CD14-positive monocyte (primary cell): ENCODE measurements at regions not wholly inside any gene's neighbourhood (a gene's known extent, or its start where the extent isn't known, plus 50 kb on each side); places are given as distances from the start of the nearest gene placed in this dataset.
A peak's percentile ranks its signal among the peaks of the same experiment; 100 is the strongest.

Experiments
- DNase-seq, 3 donors: peaks; one replicate each; pipeline ENCODE4 v3.0.0-alpha.2; 2011 to 2022
- H2AFZ ChIP-seq: 2 replicates; pipeline ENCODE4 v1.6.0; 2012; ENCODE audit warnings: mild to moderate bottlenecking, low read depth, low read length, inconsistent platforms; ENCODE audit not compliant: insufficient read depth, poor library complexity, severe bottlenecking
- H3K27ac ChIP-seq, 2 donors: 1 replicate in 1 of 2; 2 replicates in 1 of 2; pipeline ENCODE4 v1.5.1; 2012 to 2013; ENCODE audit warnings: low read length in 2 of 2, control low read depth in 1 of 2, inconsistent platforms in 1 of 2, low read depth in 1 of 2, mild to moderate bottlenecking in 1 of 2
- H3K27me3 ChIP-seq, 2 donors: one replicate each; pipeline versions ENCODE4 v1.6.0 to v1.6.1; 2011 to 2013; ENCODE audit warnings: low read length in 2 of 2; ENCODE audit not compliant: control insufficient read depth in 2 of 2, insufficient read depth in 2 of 2
- H3K36me3 ChIP-seq, 2 donors: replicated peaks in 1 of 2; 1 replicate in 1 of 2; 2 replicates in 1 of 2; pipeline versions ENCODE4 v1.5.1 to v1.6.1; 2012 to 2013; ENCODE audit warnings: low read length in 2 of 2, control low read depth in 1 of 2, inconsistent platforms in 1 of 2, mild to moderate bottlenecking in 1 of 2; ENCODE audit not compliant: insufficient read depth in 2 of 2, control insufficient read depth in 1 of 2
- H3K4me1 ChIP-seq, 2 donors: 1 replicate in 1 of 2; 2 replicates in 1 of 2; pipeline versions ENCODE4 v1.5.1 to v1.6.1; 2012 to 2013; ENCODE audit warnings: low read length in 2 of 2, control low read depth in 1 of 2, inconsistent platforms in 1 of 2, mild to moderate bottlenecking in 1 of 2, moderate library complexity in 1 of 2; ENCODE audit not compliant: insufficient read depth in 2 of 2, control insufficient read depth in 1 of 2
- H3K4me2 ChIP-seq: replicated peaks from 2 replicates; pipeline ENCODE3; 2012; ENCODE audit warnings: low read length, moderate library complexity, mild to moderate bottlenecking; ENCODE audit not compliant: poor library complexity, severe bottlenecking; ENCODE audit errors: extremely low read depth
- H3K4me3 ChIP-seq, 3 experiments: fragments of 200-600 bp in 1 of 3; sonication (generic) in 1 of 3; replicated peaks in 1 of 3; 1 replicate in 2 of 3; 2 replicates in 1 of 3; pipeline ENCODE4 v1.5.1; 2011 to 2013; ENCODE audit warnings: low read length in 3 of 3, mild to moderate bottlenecking in 3 of 3, control low read depth in 2 of 3, low read depth in 2 of 3, inconsistent platforms in 1 of 3, moderate library complexity in 1 of 3
- H3K79me2 ChIP-seq: 2 replicates; pipeline ENCODE4 v1.6.0; 2012; ENCODE audit warnings: mild to moderate bottlenecking, control low read depth, inconsistent platforms, low read length, moderate library complexity; ENCODE audit not compliant: insufficient read depth
- H3K9ac ChIP-seq: 2 replicates; pipeline ENCODE4 v1.6.0; 2017; ENCODE audit warnings: low read length, mild to moderate bottlenecking; ENCODE audit not compliant: insufficient read depth, poor library complexity, severe bottlenecking
- H3K9me3 ChIP-seq, 2 donors: replicated peaks in 1 of 2; 1 replicate in 1 of 2; 2 replicates in 1 of 2; pipeline versions ENCODE4 v1.5.1 to v1.6.1; 2012 to 2013; ENCODE audit warnings: low read length in 2 of 2, control low read depth in 1 of 2; ENCODE audit not compliant: control insufficient read depth in 1 of 2, insufficient read depth in 1 of 2
- H4K20me1 ChIP-seq: 2 replicates; pipeline ENCODE4 v1.6.0; 2012; ENCODE audit warnings: mild to moderate bottlenecking, low read length, control low read depth, moderate library complexity; ENCODE audit not compliant: insufficient read depth
- H3K27ac Mint-ChIP-seq, 7 donors: one replicate each; pipeline ENCODE4 v1.8.0; 2020; ENCODE audit warnings: mild to moderate bottlenecking in 7 of 7, mixed read lengths in 7 of 7, moderate library complexity in 6 of 7, inconsistent platforms in 2 of 7
- H3K27me3 Mint-ChIP-seq, 3 donors: one replicate each; pipeline ENCODE4 v1.8.0; 2021 to 2022; ENCODE audit warnings: low read depth in 3 of 3, mild to moderate bottlenecking in 3 of 3, mixed read lengths in 3 of 3, moderate library complexity in 3 of 3, inconsistent platforms in 1 of 3
- H3K36me3 Mint-ChIP-seq, 2 donors: one replicate each; pipeline ENCODE4 v1.8.0; 2020; ENCODE audit warnings: mixed read lengths in 2 of 2, inconsistent platforms in 1 of 2, mild to moderate bottlenecking in 1 of 2
- H3K4me1 Mint-ChIP-seq: one replicate; pipeline ENCODE4 v1.8.0; 2020; ENCODE audit warnings: mild to moderate bottlenecking, mixed read lengths
- H3K4me3 Mint-ChIP-seq, 2 donors: one replicate each; pipeline ENCODE4 v1.8.0; 2020; ENCODE audit warnings: mild to moderate bottlenecking in 2 of 2, mixed read lengths in 2 of 2, moderate library complexity in 1 of 2
- H3K9me3 Mint-ChIP-seq, 7 donors: one replicate each; pipeline ENCODE4 v1.8.0; 2020 to 2022; ENCODE audit warnings: mixed read lengths in 7 of 7, mild to moderate bottlenecking in 6 of 7, moderate library complexity in 6 of 7, inconsistent platforms in 2 of 7
- CTCF ChIP-seq: fragments of 200-600 bp; IDR thresholded peaks from one replicate; pipeline ENCODE4 v1.8.0; 2022; ENCODE audit warnings: antibody characterized with exemption, mild to moderate bottlenecking
- WGBS: methylation state at CpG from one replicate; pipeline ENCODE4 v1.1.5; 2013; ENCODE audit warnings: missing lambda C conversion rate; ENCODE audit not compliant: insufficient coverage; 5-methylcytosine and 5-hydroxymethylcytosine counted together
- intact Hi-C, 2 donors: fragments of 100-400 bp; cut with micrococcal nuclease; formaldehyde crosslinking; loops; one replicate each; pipeline versions ENCODE4 v1.15.0 to v1.15.1; 2023

GRCh38 chr16:86635926-86636325 lies 57.6 kb downstream of the FOXL1 start:
- no peaks in the 10 kb centered on the region for H3K4me1 ChIP-seq
- Mint-ChIP-seq H3K4me1 (peaks cover 3% of the 10 kb centered on the region), H3K36me3 (no peaks in the 10 kb centered on the region), H3K27me3 (peaks cover 3 to 9% (median 8%) of the 10 kb centered on the region in 3 donors), H3K27ac (peak overlapping the region in 1 of 7 donors; percentile 57), H3K4me3 (no peak overlapping the region), H3K9me3 (no peaks in the 10 kb centered on the region)
- TF ChIP-seq CTCF, result no peak
- no peak overlapping the region for H2AFZ ChIP-seq
- H3K9me3 ChIP-seq, result no peaks in the 10 kb centered on the region
- no peak for DNase-seq
- no peaks in the 10 kb centered on the region for H4K20me1 ChIP-seq
- H3K27ac ChIP-seq, result no peak overlapping the region
- WGBS, result 93% methylated on average over 5 of the region's 12 CpGs
- H3K36me3 ChIP-seq, result no peaks in the 10 kb centered on the region
- intact Hi-C loops, result no loop called here
- H3K4me2 ChIP-seq, result no peak overlapping the region
- no peaks in the 10 kb centered on the region for H3K27me3 ChIP-seq
- no peak overlapping the region for H3K4me3 ChIP-seq
- no peaks in the 10 kb centered on the region for H3K79me2 ChIP-seq
- no peak overlapping the region for H3K9ac ChIP-seq

GRCh38 chr16:86637744-86638143 lies 59.4 kb downstream of the FOXL1 start:
- Histone ChIP-seq H3K9me3 (peaks cover 0 to 3% of the 10 kb centered on the region in 2 donors), H3K27ac (no peak overlapping the region), H3K9ac (no peak overlapping the region), H3K4me1 (no peaks in the 10 kb centered on the region), H4K20me1 (no peaks in the 10 kb centered on the region), H3K4me3 (no peak overlapping the region), H3K4me2 (no peak overlapping the region), H3K79me2 (no peaks in the 10 kb centered on the region), H3K36me3 (no peaks in the 10 kb centered on the region), H3K27me3 (no peaks in the 10 kb centered on the region), H2AFZ (no peak overlapping the region)
- H3K4me1 Mint-ChIP-seq, result no peaks in the 10 kb centered on the region
- 100% methylated on average over 1 of the region's 2 CpGs for WGBS
- H3K36me3 Mint-ChIP-seq, result no peaks in the 10 kb centered on the region
- no peak overlapping the region for H3K27ac Mint-ChIP-seq
- no peak for TF ChIP-seq CTCF
- intact Hi-C loops, result no loop called here
- H3K27me3 Mint-ChIP-seq, result peaks cover 2 to 11% (median 4%) of the 10 kb centered on the region in 3 donors
- H3K9me3 Mint-ChIP-seq, result peaks cover 0 to 6% (median 0%) of the 10 kb centered on the region in 7 donors
- H3K4me3 Mint-ChIP-seq, result no peak overlapping the region
- no peak for DNase-seq
